HG03460 (cell line): ENCODE measurements at regions not wholly inside any gene's neighbourhood (a gene's known extent, or its start where the extent isn't known, plus 50 kb on each side); places are given as distances from the start of the nearest gene placed in this dataset.
"Not testable (repeated sequence)": the region's sequence is repeated elsewhere in the genome, so short reads cannot be mapped to it uniquely, and the experiment has no call there.

ENCODE experiments used
- ATAC-seq: cut with Tn5 transposase; IDR thresholded peaks from one replicate; pipeline ENCODE4 v1.9.1; 2021; ENCODE audit not compliant: unreplicated experiment

- ATAC-seq, result no peak
These were observed 153.5 kb downstream of the HHIP start for GRCh38 chr4:144799486-144799885.

- no peak for ATAC-seq
These were observed 155.8 kb downstream of the HHIP start for GRCh38 chr4:144801731-144802130.

- no peak for ATAC-seq
These were observed 162.1 kb downstream of the HHIP start for GRCh38 chr4:144808034-144808433.

- no peak for ATAC-seq
These were observed 163.2 kb downstream of the HHIP start for GRCh38 chr4:144809056-144809640.

- ATAC-seq, result no peak
These were observed 170.7 kb downstream of the HHIP start for GRCh38 chr4:144816668-144817067.

GRCh38 chr4:144817081-144817480 lies 171.1 kb downstream of the HHIP start:
- no peak for ATAC-seq

GRCh38 chr4:144818136-144818535 lies 172.2 kb downstream of the HHIP start:
- no peak for ATAC-seq

- no peak for ATAC-seq
These were observed 173.6 kb downstream of the HHIP start for GRCh38 chr4:144819591-144819990.

- ATAC-seq, result no peak
These were observed 174.2 kb downstream of the HHIP start for GRCh38 chr4:144820011-144820727.

- ATAC-seq, result no peak
These were observed 174.8 kb downstream of the HHIP start for GRCh38 chr4:144820728-144821085.

GRCh38 chr4:144831971-144832370 lies 186.0 kb downstream of the HHIP start:
- no peak for ATAC-seq

GRCh38 chr4:144845411-144845810 lies 199.5 kb downstream of the HHIP start:
- ATAC-seq, result no peak

- ATAC-seq, result no peak
These were observed 206.0 kb downstream of the HHIP start for GRCh38 chr4:144851948-144852347.

GRCh38 chr4:144861471-144861870 lies 215.5 kb downstream of the HHIP start:
- no peak for ATAC-seq

GRCh38 chr4:144862210-144862609 lies 216.3 kb downstream of the HHIP start:
- ATAC-seq, result no peak

GRCh38 chr4:144864891-144865290 lies 218.9 kb downstream of the HHIP start:
- ATAC-seq, result not testable (repeated sequence)

- no peak for ATAC-seq
These were observed 222.4 kb downstream of the HHIP start for GRCh38 chr4:144868309-144868708.

GRCh38 chr4:144872508-144873225 lies 225.3 kb downstream of the ANAPC10 start:
- no peak for ATAC-seq

- no peak for ATAC-seq
These were observed 224.6 kb downstream of the ANAPC10 start for GRCh38 chr4:144873226-144873990.

- ATAC-seq, result no peak
These were observed 203.4 kb downstream of the ANAPC10 start for GRCh38 chr4:144894573-144894972.

GRCh38 chr4:144899393-144899792 lies 198.6 kb downstream of the ANAPC10 start:
- no peak for ATAC-seq

- ATAC-seq, result no peak
These were observed 196.9 kb downstream of the ANAPC10 start for GRCh38 chr4:144901141-144901540.
